ENCODE measurements at regions not wholly inside any gene's neighbourhood (a gene's known extent, or its start where the extent isn't known, plus 50 kb on each side); places are given as distances from the start of the nearest gene placed in this dataset.
"Not testable (repeated sequence)": the region's sequence is repeated elsewhere in the genome, so short reads cannot be mapped to it uniquely, and the experiment has no call there.

DNA sequence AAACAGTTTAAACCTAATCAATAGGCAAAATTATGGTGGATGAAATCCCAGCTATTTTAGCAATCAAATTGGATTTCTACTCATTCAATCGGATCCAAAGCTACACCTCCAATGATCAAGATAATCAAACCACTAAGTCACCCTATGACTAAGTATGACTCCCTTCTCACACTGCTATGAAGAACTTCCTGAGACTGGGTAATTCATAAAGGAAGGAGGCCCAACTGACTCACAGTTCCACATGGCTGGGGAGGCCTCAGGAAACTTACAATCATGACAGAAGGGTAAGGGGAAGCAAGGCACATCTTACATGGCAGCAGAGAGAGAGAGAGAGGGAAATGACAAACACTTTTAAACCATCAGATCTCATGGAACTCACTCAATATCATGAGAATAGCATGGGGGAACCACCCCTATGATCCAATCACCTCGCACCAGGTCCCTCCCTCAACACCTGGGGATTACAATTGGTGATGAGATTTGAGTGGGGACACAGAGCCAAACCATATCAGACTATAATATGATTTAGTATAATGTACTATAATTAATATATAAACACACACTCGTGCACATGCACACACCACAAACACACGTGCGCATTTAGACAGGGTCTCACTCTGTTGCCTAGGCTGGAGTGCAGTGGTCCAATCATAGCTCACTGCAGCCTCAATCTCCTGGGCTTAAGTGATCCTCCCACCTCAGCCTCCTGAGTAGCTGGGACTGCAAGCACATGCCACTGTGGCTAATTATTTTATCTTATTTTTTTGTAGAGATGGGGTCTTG lies 213.6 kb upstream of the FOXK1 start:
- Mint-ChIP-seq H3K4me3 (ENCODE audit: unreplicated experiment) (no peak overlapping the region), H3K27ac (ENCODE audit: unreplicated experiment) (no peak overlapping the region), H3K4me1 (ENCODE audit: low read depth) (peaks cover 7% of the 10 kb centered on the region), H3K9me3 (ENCODE audit: low read depth) (peaks cover 4% of the 10 kb centered on the region), H3K36me3 (ENCODE audit: low read depth) (no peaks in the 10 kb centered on the region), H3K27me3 (ENCODE audit: low read depth) (peaks cover 9% of the 10 kb centered on the region)
- DNase-seq (ENCODE audit: low spot score) = no peak
- TF ChIP-seq, protein P1, sequence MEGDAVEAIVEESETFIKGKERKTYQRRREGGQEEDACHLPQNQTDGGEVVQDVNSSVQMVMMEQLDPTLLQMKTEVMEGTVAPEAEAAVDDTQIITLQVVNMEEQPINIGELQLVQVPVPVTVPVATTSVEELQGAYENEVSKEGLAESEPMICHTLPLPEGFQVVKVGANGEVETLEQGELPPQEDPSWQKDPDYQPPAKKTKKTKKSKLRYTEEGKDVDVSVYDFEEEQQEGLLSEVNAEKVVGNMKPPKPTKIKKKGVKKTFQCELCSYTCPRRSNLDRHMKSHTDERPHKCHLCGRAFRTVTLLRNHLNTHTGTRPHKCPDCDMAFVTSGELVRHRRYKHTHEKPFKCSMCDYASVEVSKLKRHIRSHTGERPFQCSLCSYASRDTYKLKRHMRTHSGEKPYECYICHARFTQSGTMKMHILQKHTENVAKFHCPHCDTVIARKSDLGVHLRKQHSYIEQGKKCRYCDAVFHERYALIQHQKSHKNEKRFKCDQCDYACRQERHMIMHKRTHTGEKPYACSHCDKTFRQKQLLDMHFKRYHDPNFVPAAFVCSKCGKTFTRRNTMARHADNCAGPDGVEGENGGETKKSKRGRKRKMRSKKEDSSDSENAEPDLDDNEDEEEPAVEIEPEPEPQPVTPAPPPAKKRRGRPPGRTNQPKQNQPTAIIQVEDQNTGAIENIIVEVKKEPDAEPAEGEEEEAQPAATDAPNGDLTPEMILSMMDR (IDR thresholded peaks at IDR 0.05) = no peak

DNA sequence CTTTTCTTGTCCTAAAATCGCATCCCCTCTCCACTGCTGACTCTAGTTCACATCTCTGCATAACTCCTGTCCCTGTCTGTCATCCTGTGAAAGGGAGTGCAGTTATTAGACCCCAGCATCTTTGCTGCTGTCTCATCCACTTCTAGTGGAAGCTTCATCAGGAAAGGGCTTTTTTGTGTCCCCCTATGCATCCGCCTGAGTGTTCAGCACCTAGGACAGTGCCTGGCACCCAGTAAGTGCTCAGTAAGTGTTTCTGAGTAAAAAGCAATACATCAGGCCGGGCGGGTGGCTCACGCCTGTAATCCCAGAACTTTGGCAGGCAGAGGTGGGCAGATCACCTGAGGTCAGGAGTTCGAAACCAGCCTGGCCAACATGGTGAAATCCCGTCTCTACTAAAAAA lies 211.8 kb upstream of the FOXK1 start:
- no peak for DNase-seq (ENCODE audit: low spot score)
- Mint-ChIP-seq H3K4me3 (ENCODE audit: unreplicated experiment) (no peak overlapping the region), H3K4me1 (ENCODE audit: low read depth) (peaks cover 7% of the 10 kb centered on the region), H3K36me3 (ENCODE audit: low read depth) (no peaks in the 10 kb centered on the region), H3K27me3 (ENCODE audit: low read depth) (peaks cover 9% of the 10 kb centered on the region), H3K9me3 (ENCODE audit: low read depth) (no peaks in the 10 kb centered on the region), H3K27ac (ENCODE audit: unreplicated experiment) (no peak overlapping the region)
- TF ChIP-seq, protein P1 (IDR thresholded peaks at IDR 0.05) = no peak

DNA sequence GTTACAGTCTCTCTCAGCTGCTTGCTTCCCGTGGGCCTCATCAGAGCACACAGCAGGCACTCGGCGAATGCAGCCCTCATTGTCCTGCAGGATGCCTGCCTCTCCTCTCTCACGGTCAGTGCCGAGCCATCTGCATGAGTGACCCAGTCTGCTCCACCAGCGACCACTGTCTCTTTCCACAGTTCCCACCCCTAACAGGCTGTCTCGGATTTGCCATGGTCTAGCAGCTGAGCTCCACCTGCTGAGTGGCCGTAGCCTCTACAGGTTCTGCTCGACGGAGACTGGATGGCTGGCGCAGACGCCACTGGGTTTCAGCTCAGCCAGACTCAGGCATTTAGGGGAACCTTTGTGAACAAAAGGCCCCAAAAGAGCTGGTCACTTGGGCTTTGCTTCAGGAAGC lies 209.4 kb upstream of the FOXK1 start:
- TF ChIP-seq, protein P1 (IDR thresholded peaks at IDR 0.05) = no peak
- Mint-ChIP-seq H3K9me3 (ENCODE audit: low read depth) (no peaks in the 10 kb centered on the region), H3K4me3 (ENCODE audit: unreplicated experiment) (no peak overlapping the region), H3K4me1 (ENCODE audit: low read depth) (peaks cover 7% of the 10 kb centered on the region), H3K36me3 (ENCODE audit: low read depth) (no peaks in the 10 kb centered on the region), H3K27ac (ENCODE audit: unreplicated experiment) (no peak overlapping the region), H3K27me3 (ENCODE audit: low read depth) (peaks cover 12% of the 10 kb centered on the region)
- DNase-seq (ENCODE audit: low spot score) = no peak

DNA sequence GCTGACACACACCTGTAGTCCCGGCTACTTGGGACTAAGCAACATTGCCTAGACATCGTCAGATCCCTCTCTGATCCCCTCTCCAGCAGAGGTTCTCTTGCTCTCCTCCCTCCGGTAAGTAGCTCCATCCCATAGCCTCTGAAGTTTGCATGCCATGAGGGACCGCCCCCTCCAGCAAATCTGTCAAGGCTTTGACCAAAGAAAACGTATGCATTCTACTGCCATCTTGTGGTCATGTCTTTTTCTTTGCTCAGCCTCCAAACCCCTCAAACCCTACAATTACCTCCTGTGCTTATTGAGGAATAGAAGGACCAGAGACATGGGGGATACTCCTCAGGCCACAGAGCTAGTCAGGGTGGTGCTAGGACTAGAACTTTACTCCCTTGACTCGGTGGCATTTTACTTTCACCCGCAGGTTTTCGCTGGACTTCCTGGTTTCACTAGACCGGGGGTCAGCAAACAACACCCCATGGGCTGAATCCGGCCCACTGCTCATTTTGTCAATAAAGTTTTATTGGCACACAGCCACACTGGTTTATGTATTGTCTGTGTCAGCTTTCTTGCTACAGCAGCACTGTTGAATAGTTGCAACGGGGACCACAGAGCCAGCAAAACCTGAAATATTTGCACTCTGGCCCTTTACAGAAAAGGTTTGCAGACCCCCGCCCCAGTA lies 202.6 kb upstream of the FOXK1 start:
- H3K9me3 Mint-ChIP-seq (ENCODE audit: low read depth) = peaks cover 11% of the 10 kb centered on the region
- peaks cover 5% of the 10 kb centered on the region for H3K27me3 Mint-ChIP-seq (ENCODE audit: low read depth)
- no peaks in the 10 kb centered on the region for H3K4me1 Mint-ChIP-seq (ENCODE audit: low read depth)
- no peak for DNase-seq (ENCODE audit: low spot score)
- peaks cover 2% of the 10 kb centered on the region for H3K36me3 Mint-ChIP-seq (ENCODE audit: low read depth)
- TF ChIP-seq, protein P1 (IDR thresholded peaks at IDR 0.05) = peak; percentile 79
- H3K27ac Mint-ChIP-seq (ENCODE audit: unreplicated experiment) = no peak overlapping the region
- no peak overlapping the region for H3K4me3 Mint-ChIP-seq (ENCODE audit: unreplicated experiment)

DNA sequence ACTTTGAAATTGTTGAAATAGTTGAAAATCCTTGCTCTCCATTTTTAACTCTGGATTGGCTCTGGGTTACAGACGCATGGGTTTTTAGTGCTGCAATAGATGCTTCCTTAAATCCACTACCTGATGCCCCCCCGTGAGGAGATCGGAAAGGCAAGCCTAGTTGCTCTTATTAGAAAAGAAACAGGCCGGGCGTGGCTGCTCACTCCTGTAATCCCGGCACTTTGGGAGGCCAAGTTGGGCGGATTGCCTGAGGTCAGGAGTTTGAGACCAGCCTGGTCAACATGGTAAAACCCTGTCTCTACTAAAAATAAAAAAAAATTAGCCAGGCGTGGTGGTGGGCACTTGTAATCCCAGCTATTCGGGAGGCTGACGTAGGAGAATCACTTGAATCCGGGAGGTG lies 202.0 kb upstream of the FOXK1 start:
- peaks cover 11% of the 10 kb centered on the region for H3K9me3 Mint-ChIP-seq (ENCODE audit: low read depth)

More for the DNA sequence above, 202.0 kb upstream of the FOXK1 start:
- H3K27me3 Mint-ChIP-seq (ENCODE audit: low read depth); H3K36me3 Mint-ChIP-seq (ENCODE audit: low read depth); DNase-seq (ENCODE audit: low spot score); H3K4me1 Mint-ChIP-seq (ENCODE audit: low read depth); H3K27ac Mint-ChIP-seq (ENCODE audit: unreplicated experiment); H3K4me3 Mint-ChIP-seq (ENCODE audit: unreplicated experiment): not testable (repeated sequence)
